Activated CD4-positive, alpha-beta T cell treated with anti-CD3 and anti-CD28 coated beads, Interleukin-2, amount 50 U/mL, for 48 hours (primary cell): ENCODE measurements at regions not wholly inside any gene's neighbourhood (a gene's known extent, or its start where the extent isn't known, plus 50 kb on each side); places are given as distances from the start of the nearest gene placed in this dataset.
"Not testable (repeated sequence)": the region's sequence is repeated elsewhere in the genome, so short reads cannot be mapped to it uniquely, and the experiment has no call there.

Experiments
- DNase-seq, 2 experiments: peaks; one replicate each; pipeline ENCODE4 v3.0.0-alpha.2; 2020

GRCh38 chr10:28127881-28128280 lies 129.0 kb upstream of the ODAD2 start:
- DNase-seq: no peak

- no peak for DNase-seq
Observed at GRCh38 chr10:28125701-28126100, 126.8 kb upstream of the ODAD2 start.

GRCh38 chr10:28120795-28121194 lies 121.9 kb upstream of the ODAD2 start:
- DNase-seq: no peak

GRCh38 chr10:28120043-28120749 lies 121.3 kb upstream of the ODAD2 start:
- DNase-seq: no peak

- no peak for DNase-seq
Observed at GRCh38 chr10:28118985-28119628, 120.2 kb upstream of the ODAD2 start.

GRCh38 chr10:28113202-28113601 lies 114.3 kb upstream of the ODAD2 start:
- DNase-seq: no peak

DNA sequence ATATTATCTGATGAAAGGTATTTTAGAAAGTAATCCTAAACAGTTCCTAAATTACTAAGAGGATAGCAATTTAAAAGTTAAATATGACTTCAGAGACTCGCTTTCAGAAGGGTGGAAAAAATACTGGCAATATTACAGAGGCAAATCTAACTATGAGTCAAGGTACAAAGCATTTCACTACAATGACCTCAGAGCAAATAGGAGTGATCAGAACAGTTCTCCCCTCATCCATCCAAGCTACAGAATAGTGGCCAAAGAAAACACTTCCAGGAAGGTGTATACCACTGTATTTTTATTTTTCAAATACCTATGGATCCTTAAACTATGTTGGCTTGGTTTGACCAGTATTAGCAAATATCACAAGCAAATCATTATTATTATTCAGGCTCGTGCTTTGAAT lies 112.8 kb upstream of the ODAD2 start:
- no peak for DNase-seq

GRCh38 chr10:28105561-28105960 lies 106.7 kb upstream of the ODAD2 start:
- DNase-seq: no peak

- DNase-seq: no peak
Observed at GRCh38 chr10:28097633-28098032, 98.8 kb upstream of the ODAD2 start.

- DNase-seq: no peak
Observed at GRCh38 chr10:28095791-28096378, 97.0 kb upstream of the ODAD2 start.

DNA sequence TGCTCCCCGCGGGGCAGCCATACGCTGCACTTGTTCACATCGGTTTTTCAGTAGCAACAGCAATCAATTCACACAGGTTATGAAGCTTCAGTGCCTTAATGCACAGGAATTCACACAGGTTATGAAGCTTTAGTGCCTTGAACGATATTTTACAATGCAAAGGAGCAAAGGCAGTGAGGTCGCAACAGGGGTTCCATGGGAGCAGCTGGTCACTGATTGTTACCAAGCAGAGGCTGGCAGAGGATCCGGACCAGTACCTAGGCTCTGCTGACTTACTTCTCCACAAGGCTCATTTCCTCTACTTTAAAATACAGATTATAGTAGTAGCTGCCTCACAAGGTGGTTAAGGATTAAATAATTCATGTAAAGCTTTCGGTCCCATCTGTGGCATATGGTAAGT lies 95.2 kb upstream of the ODAD2 start:
- DNase-seq: no peak

DNA sequence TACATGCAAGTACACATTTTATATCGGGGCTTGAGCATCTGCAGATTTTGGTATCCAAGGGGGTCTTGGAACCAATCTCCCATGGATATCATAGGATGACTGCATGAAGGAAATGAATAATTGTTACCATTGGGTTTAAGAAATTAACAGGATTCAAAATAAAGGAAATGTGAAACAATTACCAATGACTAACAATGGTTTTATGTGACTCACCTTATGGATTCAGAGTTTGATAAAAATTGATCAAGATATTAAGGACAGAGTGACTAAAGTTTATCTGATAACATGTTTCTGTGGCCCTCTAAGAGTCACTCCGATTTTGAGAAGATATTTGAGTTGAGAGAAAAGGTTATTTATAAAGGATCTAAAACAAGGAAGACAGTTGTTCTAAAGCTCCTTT lies 93.0 kb upstream of the ODAD2 start:
- DNase-seq: no peak

GRCh38 chr10:28090506-28090905 lies 91.6 kb upstream of the ODAD2 start:
- no peak for DNase-seq

DNA sequence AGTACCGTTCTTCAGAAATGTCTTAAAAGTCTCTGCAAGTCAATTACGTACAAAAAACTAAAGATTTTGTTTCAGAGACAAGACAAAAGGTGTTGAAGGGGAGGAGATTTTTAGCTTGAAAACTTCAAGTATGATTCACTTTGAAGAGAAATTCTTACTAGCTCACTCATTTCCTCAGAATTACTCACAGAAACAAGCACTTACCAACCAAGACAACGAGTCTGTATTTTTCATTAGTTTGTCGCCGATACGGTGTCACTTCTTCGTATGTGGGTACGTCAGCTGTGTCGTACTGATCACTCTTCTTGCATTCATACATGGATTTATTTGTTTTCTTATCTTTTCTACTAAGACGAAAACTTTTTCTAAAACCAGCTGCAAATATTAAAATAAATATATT lies 90.6 kb upstream of the ODAD2 start:
- DNase-seq: no peak

DNA sequence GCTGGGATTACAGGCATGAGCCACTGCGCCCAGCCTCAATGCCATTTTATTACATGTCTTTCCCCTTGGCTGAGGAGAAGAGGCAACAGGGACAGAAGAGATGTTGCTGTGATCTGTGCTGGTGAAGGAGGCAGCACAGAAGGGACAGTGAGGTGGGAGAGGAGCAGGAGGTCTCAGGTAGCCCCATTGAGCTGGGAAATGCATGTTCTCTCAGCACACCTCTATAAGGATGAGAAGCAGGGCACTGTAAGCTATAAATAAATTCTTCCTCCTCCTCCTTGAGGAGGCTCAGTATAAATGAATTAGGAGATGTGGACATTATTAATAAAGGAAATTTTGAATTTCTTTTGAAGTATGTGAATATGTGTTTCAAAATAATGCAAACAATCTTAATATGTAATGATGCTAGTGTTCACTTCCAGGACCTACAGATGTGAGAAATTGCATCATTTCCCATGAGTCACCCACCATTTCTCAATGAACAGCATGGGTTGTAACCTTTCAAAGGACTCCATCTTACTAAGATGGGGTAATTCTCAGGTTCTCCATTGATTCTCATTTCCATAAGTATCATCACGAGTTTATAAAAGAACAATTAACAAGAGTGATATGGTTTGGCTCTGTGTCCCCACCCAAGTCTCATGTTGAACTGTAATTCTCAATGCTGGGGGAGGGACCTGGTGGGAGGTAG lies 88.9 kb upstream of the ODAD2 start:
- no peak for DNase-seq

DNA sequence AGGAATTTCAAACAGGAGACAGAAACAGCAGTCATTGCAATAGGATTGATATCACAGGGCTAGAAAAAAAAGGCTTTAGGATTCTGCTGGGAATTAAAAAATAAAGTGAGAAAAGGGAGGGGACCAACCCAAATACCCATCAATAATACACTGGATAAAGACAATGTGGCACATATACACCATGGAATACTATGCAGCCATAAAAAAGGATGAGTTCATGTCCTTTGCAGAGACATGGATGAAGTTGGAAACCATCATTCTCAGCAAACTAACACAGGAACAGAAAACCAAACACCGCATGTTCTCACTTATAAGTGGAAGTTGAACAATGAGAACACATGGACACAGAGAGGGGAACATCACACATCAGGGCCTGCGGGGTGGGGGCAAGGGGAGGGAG lies 86.9 kb upstream of the ODAD2 start:
- not testable (repeated sequence) for DNase-seq

DNA sequence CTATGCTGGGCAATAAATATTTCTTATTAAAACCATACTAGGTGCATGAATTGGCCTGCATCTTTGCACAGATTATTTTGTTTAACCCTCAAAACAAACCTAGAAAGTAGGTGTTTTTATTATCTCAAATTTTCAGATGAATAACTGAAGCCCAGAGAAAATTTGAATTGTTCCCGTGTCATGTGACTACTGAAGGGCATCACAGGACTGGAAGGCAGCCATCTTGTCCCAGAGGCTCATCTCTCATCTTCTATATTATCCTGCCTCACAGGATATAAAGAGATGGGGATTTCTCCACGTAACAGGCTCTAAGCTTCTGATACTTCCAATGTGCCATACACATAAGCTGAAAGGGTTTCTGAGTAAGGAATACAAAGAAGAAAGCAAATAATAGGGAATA lies 84.0 kb upstream of the ODAD2 start:
- DNase-seq: no peak

DNA sequence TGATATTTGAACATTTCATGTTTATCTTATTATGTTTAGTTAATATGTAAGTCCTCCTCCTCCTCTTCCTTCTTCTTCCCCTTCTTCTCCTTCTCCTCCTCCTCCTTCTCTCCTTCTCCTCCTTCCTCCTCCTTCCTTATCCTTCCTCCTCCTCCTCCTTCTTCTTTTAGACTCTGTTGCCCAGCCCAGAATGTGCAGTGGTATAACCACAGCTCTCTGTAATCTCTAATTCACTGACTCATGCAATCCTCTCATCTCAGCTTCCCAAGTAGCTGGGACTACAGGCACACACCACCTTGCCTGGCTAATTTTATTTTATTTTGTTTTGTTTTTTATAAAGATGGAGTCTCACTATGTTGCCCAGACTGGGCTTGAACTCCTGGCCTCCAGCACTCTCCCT lies 83.4 kb upstream of the ODAD2 start:
- DNase-seq: no peak

DNA sequence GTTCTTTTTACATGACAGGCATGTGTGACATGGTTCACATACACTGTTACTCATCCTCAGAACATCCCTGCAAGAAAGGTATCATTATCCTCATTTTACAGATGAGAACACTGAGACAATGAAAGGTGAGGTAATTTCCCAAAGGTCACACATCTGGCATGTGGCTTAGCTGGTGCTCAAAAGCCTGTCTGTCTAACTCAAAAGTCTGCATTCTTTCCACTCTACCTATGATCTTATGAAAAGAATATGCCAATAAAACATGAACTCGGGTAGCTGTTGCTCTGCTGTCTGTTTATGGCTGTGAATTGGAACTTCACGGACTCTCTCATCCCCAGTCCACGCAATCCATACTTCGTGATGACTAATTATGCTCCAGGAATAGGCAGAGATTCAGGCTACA lies 79.0 kb upstream of the ODAD2 start:
- DNase-seq: no peak

- DNase-seq: no peak
Observed at GRCh38 chr10:28075424-28075823, 76.5 kb upstream of the ODAD2 start.

DNA sequence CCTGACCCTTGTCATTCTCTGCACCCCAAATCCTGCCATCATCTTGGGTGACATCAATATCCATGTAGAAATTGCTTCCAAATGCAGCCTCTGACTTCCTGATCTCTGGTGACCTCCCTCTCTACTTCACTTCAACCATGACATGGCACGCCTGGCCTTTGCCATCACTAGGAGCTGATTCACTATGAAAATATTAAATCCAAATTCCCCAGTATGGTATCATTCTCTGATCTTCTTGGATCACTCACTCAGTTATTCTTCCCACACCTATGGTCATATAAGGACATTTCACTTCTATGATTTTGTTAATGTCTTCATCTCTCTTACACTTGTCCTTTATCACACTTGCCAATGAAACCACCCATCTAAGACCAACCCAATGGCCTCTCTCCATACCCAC lies 73.7 kb upstream of the ODAD2 start:
- DNase-seq: no peak

DNA sequence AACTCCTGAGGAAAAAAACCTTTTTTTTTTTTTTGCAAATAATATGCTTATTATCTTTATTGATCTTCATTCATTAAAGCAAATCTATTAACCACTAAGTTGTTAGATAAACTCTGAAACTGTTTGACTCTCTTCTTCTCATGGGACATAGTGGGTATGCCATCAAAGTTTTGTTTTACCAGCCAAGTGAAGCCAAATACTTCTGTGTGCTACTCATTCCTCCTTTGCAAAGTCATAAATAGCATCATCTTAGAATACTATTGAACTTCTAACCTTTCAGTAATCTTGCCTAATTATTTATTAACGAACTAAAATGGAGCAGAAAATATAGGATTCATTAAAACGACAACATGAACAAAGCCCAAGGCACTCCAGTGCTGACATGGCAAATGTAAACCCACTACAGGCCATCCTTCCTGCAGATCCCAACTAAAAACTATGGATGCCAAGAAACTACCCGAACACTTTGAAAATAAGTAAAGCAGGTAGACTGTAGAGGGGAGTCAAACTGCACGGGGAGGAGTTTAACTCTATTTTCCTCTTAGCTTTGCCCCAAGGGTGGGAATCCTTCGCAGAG lies 61.2 kb upstream of the ODAD2 start:
- no peak for DNase-seq

DNA sequence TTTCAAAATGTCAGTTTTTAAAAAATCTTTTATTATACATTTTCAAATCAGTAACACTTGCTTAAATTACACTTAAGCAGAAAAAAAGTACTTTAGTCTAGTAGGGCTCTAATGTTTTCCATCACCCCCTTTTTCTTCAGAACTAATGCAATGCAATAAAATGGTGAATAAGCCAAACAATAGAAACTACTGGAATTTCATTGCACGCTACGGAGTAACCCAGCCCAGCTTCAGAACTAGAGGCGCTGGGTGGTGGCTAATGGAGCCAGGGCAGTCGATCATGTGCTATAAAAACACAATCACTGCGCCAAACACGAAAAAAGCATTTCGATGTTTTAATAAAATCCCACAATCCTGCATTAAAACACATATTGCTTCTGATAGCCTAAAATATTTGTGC lies 59.9 kb upstream of the ODAD2 start:
- DNase-seq: no peak
